HG03469 (cell line): ENCODE measurements at regions not wholly inside any gene's neighbourhood (a gene's known extent, or its start where the extent isn't known, plus 50 kb on each side); places are given as distances from the start of the nearest gene placed in this dataset.
A peak's percentile ranks its signal among the peaks of the same experiment; 100 is the strongest.

Source experiments
- ATAC-seq: cut with Tn5 transposase; IDR thresholded peaks from one replicate; pipeline ENCODE4 v1.9.1; 2021; ENCODE audit warnings: mild to moderate bottlenecking, moderate library complexity, moderate number of reproducible peaks; ENCODE audit not compliant: unreplicated experiment

DNA sequence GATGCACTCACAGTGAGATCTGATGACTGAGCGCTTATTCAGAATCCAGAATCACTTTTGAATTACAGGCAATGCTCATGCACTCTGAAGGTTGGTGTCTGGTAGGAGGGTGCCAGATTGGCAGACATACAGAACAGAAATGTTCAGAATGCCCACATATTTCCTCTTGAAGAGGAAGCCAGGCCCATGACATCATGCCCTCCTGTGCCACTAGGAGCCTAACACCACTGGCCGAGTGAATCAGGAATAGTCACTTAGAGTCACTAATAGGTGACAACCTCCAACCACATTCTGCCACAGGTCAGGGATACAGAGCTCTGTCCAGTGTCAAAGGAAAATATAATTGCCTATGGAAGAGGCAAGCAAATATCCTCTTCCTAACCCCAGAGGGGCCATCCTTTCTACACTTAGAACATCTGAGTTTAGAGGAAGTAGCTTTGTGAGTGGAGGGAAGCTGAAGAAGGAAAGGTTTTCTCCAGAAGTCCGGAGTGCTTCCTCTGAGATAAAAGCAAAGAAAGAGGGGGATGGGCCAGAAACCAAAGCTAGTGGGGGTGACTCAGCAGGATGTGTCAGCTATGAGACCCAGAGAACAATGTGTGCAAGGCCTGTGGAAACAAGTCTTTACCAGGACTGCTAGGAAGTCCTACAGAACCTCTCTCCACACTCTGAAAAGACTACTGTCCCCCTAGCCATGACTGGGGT is 838.8 kb downstream of the GRID1 start:
- ATAC-seq, result no peak

- no peak for ATAC-seq
Observed at GRCh38 chr10:85528318-85528652, 838.3 kb downstream of the GRID1 start.

GRCh38 chr10:85531706-85532105 is 834.9 kb downstream of the GRID1 start:
- no peak for ATAC-seq

GRCh38 chr10:85532773-85533172 is 833.8 kb downstream of the GRID1 start:
- no peak for ATAC-seq

- ATAC-seq, result no peak
Observed at GRCh38 chr10:85535926-85536325, 830.7 kb downstream of the GRID1 start.

GRCh38 chr10:85537561-85537960 is 829.0 kb downstream of the GRID1 start:
- ATAC-seq, result no peak

GRCh38 chr10:85538601-85539000 is 828.0 kb downstream of the GRID1 start:
- no peak for ATAC-seq

- ATAC-seq, result no peak
Observed at GRCh38 chr10:85542152-85542551, 824.4 kb downstream of the GRID1 start.

DNA sequence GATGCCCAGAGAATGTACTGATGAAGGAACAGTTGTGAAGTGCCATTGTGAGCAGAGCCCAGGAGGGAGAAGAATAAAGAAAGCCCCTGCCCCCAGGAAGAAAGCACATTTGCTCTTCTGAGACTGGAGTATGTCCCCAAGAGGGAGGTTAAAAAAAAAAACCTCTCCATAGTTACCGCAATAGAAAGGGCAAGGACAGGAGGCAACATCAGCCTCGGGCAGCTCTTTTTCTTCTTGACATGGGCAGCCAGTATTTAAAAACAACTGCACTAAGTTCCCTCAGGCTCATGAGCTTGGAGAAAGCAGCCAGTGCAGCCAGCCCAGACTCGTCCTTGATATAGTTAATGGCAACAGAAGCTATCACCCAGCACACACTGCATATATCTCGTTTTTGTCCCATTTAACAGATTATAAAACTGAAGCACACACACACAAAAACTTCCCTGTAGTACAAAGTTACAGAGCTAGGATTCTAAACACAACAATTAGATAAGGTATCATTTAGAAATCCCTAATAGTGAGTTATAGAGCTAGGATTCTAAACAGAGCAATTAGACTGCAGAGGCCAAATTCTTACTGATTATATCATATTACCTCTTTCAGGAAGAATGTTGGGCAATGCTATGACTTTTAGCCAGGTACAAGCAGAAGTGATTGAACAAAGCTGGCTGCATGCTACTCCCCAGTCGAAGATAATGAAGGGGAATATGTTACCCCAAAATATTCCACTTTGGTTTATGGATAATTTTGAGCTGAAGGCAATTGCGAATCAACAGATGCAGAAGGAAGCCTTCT is 823.5 kb downstream of the GRID1 start:
- ATAC-seq, result no peak

GRCh38 chr10:85544956-85545355 is 821.6 kb downstream of the GRID1 start:
- ATAC-seq, result no peak

- ATAC-seq, result no peak
Observed at GRCh38 chr10:85545874-85546273, 820.7 kb downstream of the GRID1 start.

DNA sequence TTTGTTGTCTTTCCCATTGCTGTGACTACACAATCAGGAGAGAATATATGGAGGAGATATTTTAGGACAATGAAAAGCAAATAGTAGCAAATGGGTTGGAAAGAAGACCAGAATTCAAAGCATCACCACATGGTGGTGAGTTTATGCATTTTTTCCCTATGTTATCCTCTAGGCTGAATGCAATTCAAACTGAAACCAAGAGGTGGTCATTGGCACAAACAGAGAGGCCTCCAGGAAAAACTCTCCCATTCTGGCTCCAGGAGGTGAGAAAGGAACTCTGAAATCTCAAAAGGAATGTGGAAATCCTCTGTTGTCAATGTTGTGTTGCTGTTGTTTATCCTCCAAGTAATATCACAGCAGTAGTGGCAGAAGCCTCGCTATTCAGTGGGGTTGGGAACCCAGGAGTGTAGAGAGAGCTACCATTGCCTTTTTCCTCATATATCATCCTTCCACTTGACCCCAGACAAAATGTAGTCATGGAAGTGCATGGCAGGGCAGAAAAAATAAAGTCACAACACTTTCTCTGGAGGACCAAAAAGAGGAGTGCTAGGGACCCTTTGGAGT is 819.1 kb downstream of the GRID1 start:
- no peak for ATAC-seq

DNA sequence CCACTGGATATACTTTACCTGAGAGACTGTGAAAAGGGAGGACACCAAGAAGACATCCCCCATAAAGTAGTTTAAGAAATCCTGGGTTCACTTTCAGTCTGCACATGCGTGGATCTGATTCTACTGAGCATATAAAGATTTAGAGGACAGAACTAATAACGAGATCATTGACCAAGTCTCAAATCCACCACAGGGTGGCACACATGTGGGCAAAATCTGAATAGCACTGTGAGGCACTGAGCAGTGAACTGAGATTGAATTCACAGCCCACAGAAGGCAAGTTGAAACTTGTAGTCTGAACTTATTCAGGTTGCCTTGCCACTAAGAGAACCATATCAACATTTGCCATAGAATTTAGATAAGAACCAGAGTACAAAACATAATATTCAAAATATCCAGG is 818.6 kb downstream of the GRID1 start:
- peak; percentile 92 for ATAC-seq
